MM.1S (cell line): ENCODE measurements at regions not wholly inside any gene's neighbourhood (a gene's known extent, or its start where the extent isn't known, plus 50 kb on each side); places are given as distances from the start of the nearest gene placed in this dataset.

ENCODE experiments used
- DNase-seq: peaks from one replicate; pipeline ENCODE4 v3.0.0-alpha.2; 2015
- H2AFZ ChIP-seq: fragments of 300-600 bp; sonication (generic); 2 replicates; pipeline ENCODE4 v1.6.0; 2016; ENCODE audit warnings: antibody characterized with exemption, low read length
- H3F3A ChIP-seq: fragments of 300-600 bp; sonication (generic); 2 replicates; pipeline ENCODE4 v1.6.1; 2016; ENCODE audit warnings: mild to moderate bottlenecking, antibody characterized with exemption, low read length, moderate library complexity, mixed read lengths; ENCODE audit not compliant: insufficient read depth
- H3K27ac ChIP-seq: fragments of 300-600 bp; sonication (generic); 2 replicates; pipeline ENCODE4 v1.5.1; 2016; ENCODE audit warnings: mild to moderate bottlenecking, low read length
- H3K27me3 ChIP-seq: fragments of 300-600 bp; sonication (generic); replicated peaks from 2 replicates; pipeline ENCODE4 v1.6.0; 2016; ENCODE audit warnings: low read length; ENCODE audit not compliant: insufficient read depth
- H3K36me3 ChIP-seq: fragments of 300-600 bp; sonication (generic); replicated peaks from 2 replicates; pipeline ENCODE4 v1.6.1; 2016; ENCODE audit warnings: mild to moderate bottlenecking, low read length, mixed read lengths; ENCODE audit not compliant: insufficient read depth
- H3K4me1 ChIP-seq: fragments of 300-600 bp; sonication (generic); 2 replicates; pipeline ENCODE4 v1.6.1; 2016; ENCODE audit warnings: low read length, mixed read lengths
- H3K4me2 ChIP-seq: fragments of 300-600 bp; sonication (generic); 2 replicates; pipeline ENCODE4 v1.6.0; 2016; ENCODE audit warnings: low read depth, low read length
- H3K4me3 ChIP-seq: fragments of 300-600 bp; sonication (generic); 2 replicates; pipeline ENCODE4 v1.5.1; 2016; ENCODE audit warnings: low read length, mixed read lengths
- H3K79me2 ChIP-seq: fragments of 300-600 bp; sonication (generic); 2 replicates; pipeline ENCODE4 v1.6.1; 2016; ENCODE audit warnings: mixed run types, low read length, mixed read lengths
- H3K9ac ChIP-seq: fragments of 300-600 bp; sonication (generic); 2 replicates; pipeline ENCODE4 v1.6.1; 2016; ENCODE audit warnings: low read length, mixed read lengths
- H3K9me2 ChIP-seq: fragments of 300-600 bp; sonication (generic); replicated peaks from 2 replicates; pipeline ENCODE4 v1.6.1; 2016; ENCODE audit warnings: mild to moderate bottlenecking, low read length, mixed read lengths; ENCODE audit not compliant: insufficient read depth
- H3K9me3 ChIP-seq: fragments of 300-600 bp; sonication (generic); replicated peaks from 2 replicates; pipeline ENCODE4 v1.6.1; 2016; ENCODE audit warnings: mild to moderate bottlenecking, low read length, mixed read lengths; ENCODE audit not compliant: insufficient read depth
- H4K20me1 ChIP-seq: fragments of 300-600 bp; sonication (generic); 2 replicates; pipeline ENCODE4 v1.6.1; 2016; ENCODE audit warnings: mild to moderate bottlenecking, low read length, moderate library complexity, mixed read lengths; ENCODE audit not compliant: insufficient read depth
- EZH2 ChIP-seq: fragments of 300-600 bp; sonication (generic); optimal IDR thresholded peaks from 2 replicates; pipeline ENCODE3; 2017; ENCODE audit warnings: low read depth, mild to moderate bottlenecking, antibody characterized with exemption, low read length, mixed read lengths
- EZH2phosphoT487 ChIP-seq: fragments of 300-600 bp; sonication (generic); IDR thresholded peaks from 2 replicates; pipeline ENCODE4 v1.6.1; 2018; ENCODE audit warnings: antibody characterized with exemption, low read length
- TF ChIP-seq, protein P1 (sequence below): fragments of 300-600 bp; sonication (generic); IDR thresholded peaks from 2 replicates; pipeline ENCODE4 v1.5.1; 2016; ENCODE audit warnings: antibody characterized with exemption, low read length, mixed read lengths

DNA sequence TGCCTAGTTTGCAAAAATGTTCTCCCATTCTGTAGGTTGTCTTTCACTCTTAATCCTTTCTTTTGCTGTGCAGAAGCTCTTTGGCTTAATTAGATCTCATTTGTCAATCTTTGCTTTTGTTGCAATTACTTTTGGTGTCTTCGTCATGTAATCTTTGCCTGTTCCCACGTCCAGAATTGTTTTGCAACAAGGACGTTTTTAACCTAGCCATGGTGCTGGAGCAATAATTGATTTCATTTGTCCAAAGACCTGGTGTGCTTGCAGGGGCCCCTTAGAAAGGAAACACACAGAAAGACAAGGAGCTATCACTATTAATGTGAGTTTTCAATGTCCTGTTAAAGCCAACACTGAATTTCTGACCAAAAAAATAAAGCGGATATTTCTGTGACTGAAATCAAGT, 89.1 kb upstream of the GALNT15 start:
- Histone ChIP-seq H4K20me1 (no peaks in the 10 kb centered on the region), H3K79me2 (no peaks in the 10 kb centered on the region), H3K9ac (no peak overlapping the region), H3K9me2 (no peaks in the 10 kb centered on the region), H3K36me3 (no peaks in the 10 kb centered on the region), H3K4me3 (no peak overlapping the region), H3K27me3 (no peaks in the 10 kb centered on the region), H3K4me2 (no peak overlapping the region), H2AFZ (no peak overlapping the region), H3K4me1 (no peaks in the 10 kb centered on the region), H3K27ac (no peak overlapping the region), H3F3A (no peaks in the 10 kb centered on the region), H3K9me3 (no peaks in the 10 kb centered on the region)
- TF ChIP-seq EZH2 (no peak), EZH2phosphoT487 (no peak)
- TF ChIP-seq, protein P1, sequence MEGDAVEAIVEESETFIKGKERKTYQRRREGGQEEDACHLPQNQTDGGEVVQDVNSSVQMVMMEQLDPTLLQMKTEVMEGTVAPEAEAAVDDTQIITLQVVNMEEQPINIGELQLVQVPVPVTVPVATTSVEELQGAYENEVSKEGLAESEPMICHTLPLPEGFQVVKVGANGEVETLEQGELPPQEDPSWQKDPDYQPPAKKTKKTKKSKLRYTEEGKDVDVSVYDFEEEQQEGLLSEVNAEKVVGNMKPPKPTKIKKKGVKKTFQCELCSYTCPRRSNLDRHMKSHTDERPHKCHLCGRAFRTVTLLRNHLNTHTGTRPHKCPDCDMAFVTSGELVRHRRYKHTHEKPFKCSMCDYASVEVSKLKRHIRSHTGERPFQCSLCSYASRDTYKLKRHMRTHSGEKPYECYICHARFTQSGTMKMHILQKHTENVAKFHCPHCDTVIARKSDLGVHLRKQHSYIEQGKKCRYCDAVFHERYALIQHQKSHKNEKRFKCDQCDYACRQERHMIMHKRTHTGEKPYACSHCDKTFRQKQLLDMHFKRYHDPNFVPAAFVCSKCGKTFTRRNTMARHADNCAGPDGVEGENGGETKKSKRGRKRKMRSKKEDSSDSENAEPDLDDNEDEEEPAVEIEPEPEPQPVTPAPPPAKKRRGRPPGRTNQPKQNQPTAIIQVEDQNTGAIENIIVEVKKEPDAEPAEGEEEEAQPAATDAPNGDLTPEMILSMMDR = no peak
- DNase-seq = no peak

DNA sequence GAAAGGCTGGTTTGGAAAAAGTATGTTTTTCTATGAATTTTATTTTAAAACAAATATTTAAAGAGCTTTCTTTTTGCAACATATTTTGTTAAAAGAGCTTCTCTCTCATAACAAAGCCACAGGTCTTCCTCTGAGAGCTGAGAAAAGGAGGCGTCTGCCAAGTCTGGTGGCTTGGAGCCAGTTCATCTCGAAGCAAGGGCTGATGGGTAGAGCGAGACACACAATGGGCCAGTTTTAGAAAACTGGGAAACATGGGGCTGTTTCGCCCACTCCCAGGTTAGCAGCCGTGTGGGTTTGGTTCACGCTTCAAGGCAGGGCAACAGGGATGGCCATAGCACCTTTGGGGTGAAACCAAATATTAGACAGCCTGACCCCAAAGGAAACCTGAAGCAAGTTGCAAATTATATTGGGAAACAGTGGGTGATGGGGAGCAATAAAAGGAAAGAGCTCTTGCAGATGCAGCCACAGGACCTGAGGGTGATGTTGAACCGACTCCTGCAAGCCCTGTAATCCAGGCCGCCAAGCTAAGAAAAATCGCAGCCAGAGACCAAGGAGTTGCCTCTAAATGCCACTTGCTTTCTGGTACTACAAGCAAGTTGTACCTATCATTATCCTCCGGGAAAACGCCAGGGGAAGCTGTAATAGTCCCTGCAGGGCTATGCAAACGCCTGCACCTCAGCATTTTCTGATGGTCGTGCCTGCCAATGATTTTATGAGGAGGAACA, 88.4 kb upstream of the GALNT15 start:
- Histone ChIP-seq H3K4me2 (no peak overlapping the region), H3K9me3 (no peaks in the 10 kb centered on the region), H3K9me2 (no peaks in the 10 kb centered on the region), H3K9ac (no peak overlapping the region), H3K79me2 (no peaks in the 10 kb centered on the region), H3K27me3 (no peaks in the 10 kb centered on the region), H2AFZ (no peak overlapping the region), H3K4me3 (no peak overlapping the region), H4K20me1 (no peaks in the 10 kb centered on the region), H3K27ac (no peak overlapping the region), H3F3A (no peaks in the 10 kb centered on the region), H3K4me1 (no peaks in the 10 kb centered on the region), H3K36me3 (no peaks in the 10 kb centered on the region)
- DNase-seq = no peak
- TF ChIP-seq, protein P1 = no peak
- TF ChIP-seq EZH2phosphoT487 (no peak), EZH2 (no peak)

DNA sequence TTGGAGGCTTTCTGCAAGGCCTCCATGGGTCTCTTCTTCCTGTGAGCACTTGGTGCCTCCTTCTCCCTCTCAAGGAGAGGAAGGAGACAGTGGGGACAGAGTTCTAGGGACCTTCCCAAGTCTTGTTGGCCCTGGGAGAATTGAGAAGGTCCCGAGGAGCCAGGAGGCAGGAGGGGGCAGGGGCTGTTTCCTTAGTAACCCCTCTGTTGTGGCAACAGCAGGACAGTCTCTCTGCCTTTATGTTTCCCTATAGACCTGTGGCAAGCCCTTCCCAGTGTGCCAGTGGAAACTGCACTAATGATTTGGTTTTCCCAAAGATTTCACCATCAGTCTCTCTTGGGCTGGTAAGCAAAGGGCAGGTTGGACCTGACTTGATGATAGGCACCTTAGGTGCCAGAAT, 87.8 kb upstream of the GALNT15 start:
- no peaks in the 10 kb centered on the region for H3K4me1 ChIP-seq
- H3K4me3 ChIP-seq = no peak overlapping the region
- no peak overlapping the region for H3K9ac ChIP-seq
- TF ChIP-seq EZH2 (no peak), EZH2phosphoT487 (no peak)
- TF ChIP-seq, protein P1 = no peak
- H2AFZ ChIP-seq = no peak overlapping the region
- H3K27me3 ChIP-seq = no peaks in the 10 kb centered on the region
- no peaks in the 10 kb centered on the region for H3K79me2 ChIP-seq
- no peaks in the 10 kb centered on the region for H3K9me3 ChIP-seq
- DNase-seq = no peak
- no peaks in the 10 kb centered on the region for H3F3A ChIP-seq
- no peak overlapping the region for H3K27ac ChIP-seq
- no peaks in the 10 kb centered on the region for H3K36me3 ChIP-seq
- H3K9me2 ChIP-seq = no peaks in the 10 kb centered on the region
- H3K4me2 ChIP-seq = no peak overlapping the region
- no peaks in the 10 kb centered on the region for H4K20me1 ChIP-seq
